C4-2B (cell line): ENCODE measurements at regions not wholly inside any gene's neighbourhood (a gene's known extent, or its start where the extent isn't known, plus 50 kb on each side); places are given as distances from the start of the nearest gene placed in this dataset.
A peak's percentile ranks its signal among the peaks of the same experiment; 100 is the strongest.
"Not testable (repeated sequence)": the region's sequence is repeated elsewhere in the genome, so short reads cannot be mapped to it uniquely, and the experiment has no call there.

Experiments used
- ZFX ChIP-seq: fragments of 450-650 bp; IDR thresholded peaks from 2 replicates; pipeline ENCODE4 v1.6.1; 2017
- TF ChIP-seq, protein P1 (sequence below): fragments of 450-650 bp; conservative IDR thresholded peaks from 2 replicates; pipeline ENCODE4 v1.5.1; 2017; ENCODE audit warnings: mild to moderate bottlenecking

DNA sequence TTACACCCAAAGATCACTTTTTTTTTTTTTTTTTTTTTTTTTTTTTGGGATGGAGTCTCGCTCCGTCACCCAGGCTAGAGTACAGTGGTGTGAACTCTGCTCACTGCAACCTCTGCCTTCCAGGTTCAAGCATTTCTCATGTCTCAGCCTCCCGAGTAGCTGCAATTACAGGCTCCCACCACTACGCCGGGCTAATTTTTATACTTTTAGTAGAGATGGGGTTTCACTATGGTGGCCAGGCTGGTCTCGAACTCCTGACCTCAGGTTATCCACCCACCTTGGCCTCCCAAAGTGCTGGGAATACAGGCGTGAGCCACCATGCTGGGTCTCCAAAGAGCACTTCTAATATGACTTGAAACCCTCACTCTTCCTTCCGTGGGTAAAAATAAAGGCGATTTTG, 152.2 kb upstream of the SPACA7 start:
- TF ChIP-seq, protein P1, sequence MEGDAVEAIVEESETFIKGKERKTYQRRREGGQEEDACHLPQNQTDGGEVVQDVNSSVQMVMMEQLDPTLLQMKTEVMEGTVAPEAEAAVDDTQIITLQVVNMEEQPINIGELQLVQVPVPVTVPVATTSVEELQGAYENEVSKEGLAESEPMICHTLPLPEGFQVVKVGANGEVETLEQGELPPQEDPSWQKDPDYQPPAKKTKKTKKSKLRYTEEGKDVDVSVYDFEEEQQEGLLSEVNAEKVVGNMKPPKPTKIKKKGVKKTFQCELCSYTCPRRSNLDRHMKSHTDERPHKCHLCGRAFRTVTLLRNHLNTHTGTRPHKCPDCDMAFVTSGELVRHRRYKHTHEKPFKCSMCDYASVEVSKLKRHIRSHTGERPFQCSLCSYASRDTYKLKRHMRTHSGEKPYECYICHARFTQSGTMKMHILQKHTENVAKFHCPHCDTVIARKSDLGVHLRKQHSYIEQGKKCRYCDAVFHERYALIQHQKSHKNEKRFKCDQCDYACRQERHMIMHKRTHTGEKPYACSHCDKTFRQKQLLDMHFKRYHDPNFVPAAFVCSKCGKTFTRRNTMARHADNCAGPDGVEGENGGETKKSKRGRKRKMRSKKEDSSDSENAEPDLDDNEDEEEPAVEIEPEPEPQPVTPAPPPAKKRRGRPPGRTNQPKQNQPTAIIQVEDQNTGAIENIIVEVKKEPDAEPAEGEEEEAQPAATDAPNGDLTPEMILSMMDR, result peak; percentile 24; the same call in 1 of the 2 replicates
- not testable (repeated sequence) for TF ChIP-seq ZFX
